HTR-8/SVneo (cell line): ENCODE measurements at regions not wholly inside any gene's neighbourhood (a gene's known extent, or its start where the extent isn't known, plus 50 kb on each side); places are given as distances from the start of the nearest gene placed in this dataset.
"Not testable (repeated sequence)": the region's sequence is repeated elsewhere in the genome, so short reads cannot be mapped to it uniquely, and the experiment has no call there.

Experiments
- DNase-seq: peaks from one replicate; pipeline ENCODE4 v3.0.0; 2011; ENCODE audit warnings: low spot score, mixed read lengths; ENCODE audit not compliant: insufficient read length
- FAIRE-seq: peaks from 2 replicates; lab custom pipeline; 2011; peaks lifted over from hg19 to GRCh38; lab: Jason Lieb, UNC

DNA sequence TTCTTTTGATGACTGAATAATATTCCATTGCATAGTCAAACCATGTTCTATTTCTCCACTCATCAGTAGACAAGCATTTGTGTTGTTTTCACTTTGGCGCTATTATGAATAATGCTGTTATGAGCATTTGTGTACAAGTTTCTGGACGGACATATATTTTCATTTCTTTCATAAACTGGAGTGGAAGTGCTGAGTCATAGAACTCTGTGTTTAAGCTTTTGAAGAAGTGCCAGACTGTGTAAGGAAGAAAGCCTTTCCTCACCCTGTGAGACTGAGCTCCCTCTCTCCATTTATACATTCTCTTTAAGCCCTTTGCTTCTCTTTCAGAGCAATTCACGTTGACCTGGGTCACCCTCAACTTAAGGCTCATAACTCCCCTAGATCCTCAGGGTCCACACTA is 169.5 kb downstream of the OTOP1 start:
- FAIRE-seq, DNase-seq: not testable (repeated sequence)

DNA sequence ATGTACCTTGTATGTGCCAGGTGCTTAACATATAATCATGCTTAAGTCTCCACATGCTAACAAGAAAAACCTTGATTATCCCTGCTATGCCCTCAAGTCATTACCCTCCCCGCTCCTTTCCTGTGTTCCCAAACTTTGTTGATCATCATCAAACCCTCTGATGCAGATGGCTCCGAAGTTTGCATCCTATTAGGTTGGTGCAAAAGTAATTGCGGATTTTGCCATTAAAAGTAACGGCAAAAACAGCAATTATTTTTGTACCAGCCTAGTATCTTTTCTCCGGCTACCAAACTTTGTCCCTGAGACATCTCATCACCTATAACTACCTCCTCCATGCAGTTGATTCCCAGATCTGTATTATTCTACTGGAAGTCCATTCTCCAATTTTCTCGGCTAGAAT is 142.6 kb downstream of the OTOP1 start:
- DNase-seq, FAIRE-seq: not testable (repeated sequence)

- peak; percentile 19 for DNase-seq
- not testable (repeated sequence) for FAIRE-seq
Observed at GRCh38 chr4:4089716-4090419, 136.9 kb downstream of the OTOP1 start.

GRCh38 chr4:4090720-4091119 is 136.0 kb downstream of the OTOP1 start:
- FAIRE-seq, DNase-seq: not testable (repeated sequence)

DNA sequence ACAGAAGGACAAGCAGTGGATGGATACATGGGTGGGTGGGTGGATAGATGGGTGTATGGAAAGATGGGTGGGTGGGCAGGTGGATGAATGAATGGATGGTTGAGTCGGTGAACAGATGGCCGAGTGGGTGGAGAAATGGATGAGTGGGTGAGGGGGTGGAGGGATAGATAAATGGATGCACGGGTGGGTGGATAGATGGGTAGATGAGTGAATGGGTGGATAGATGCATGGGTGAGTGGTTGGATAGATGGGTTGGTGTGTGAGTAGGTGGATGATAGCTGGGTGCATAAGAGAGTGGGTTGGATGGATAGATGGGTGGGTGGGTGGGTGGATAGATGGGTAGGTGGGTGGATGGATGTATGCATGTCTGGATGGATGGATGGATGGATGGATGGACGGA is 134.6 kb downstream of the OTOP1 start:
- not testable (repeated sequence) for FAIRE-seq, DNase-seq

DNA sequence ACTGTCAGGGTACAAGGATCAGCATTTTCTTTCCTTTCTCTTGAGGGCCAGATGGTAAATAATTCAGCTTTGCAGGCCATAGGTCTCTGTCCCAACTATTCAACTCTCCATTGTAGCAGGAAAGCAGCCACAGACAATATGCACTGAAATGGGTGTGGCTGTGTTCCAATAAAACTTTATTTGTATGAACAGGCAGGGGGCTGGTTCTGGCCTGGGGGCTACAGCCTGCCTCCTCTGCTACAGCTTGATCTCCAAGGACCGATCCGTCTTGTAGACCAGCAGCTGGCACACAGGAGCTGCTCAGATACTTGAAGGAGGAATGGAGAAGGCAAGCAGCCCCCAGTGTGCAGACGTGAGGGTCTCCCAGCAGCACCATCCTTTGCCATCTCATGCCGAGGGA is 127.1 kb downstream of the OTOP1 start:
- not testable (repeated sequence) for DNase-seq, FAIRE-seq

DNA sequence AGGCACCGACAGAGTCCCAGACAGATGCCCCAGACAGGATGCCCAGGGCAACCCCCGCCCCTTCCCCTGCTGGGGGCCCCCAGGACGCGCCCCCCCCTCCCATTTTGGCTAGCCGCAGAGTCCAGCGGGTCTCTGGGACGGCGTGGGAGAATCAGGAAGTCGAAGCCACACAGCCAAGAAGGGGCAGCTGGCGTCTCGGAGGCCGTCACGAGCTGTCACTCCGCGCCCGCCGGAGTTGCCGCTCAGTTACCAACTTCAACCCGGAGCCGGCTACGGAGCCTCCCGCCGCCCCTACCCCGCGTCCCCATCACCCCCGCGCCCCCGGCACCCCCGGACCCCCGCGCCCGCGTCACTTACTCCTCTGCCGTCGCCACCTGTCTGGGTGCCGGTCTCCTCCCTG is 119.8 kb downstream of the OTOP1 start:
- not testable (repeated sequence) for DNase-seq

DNA sequence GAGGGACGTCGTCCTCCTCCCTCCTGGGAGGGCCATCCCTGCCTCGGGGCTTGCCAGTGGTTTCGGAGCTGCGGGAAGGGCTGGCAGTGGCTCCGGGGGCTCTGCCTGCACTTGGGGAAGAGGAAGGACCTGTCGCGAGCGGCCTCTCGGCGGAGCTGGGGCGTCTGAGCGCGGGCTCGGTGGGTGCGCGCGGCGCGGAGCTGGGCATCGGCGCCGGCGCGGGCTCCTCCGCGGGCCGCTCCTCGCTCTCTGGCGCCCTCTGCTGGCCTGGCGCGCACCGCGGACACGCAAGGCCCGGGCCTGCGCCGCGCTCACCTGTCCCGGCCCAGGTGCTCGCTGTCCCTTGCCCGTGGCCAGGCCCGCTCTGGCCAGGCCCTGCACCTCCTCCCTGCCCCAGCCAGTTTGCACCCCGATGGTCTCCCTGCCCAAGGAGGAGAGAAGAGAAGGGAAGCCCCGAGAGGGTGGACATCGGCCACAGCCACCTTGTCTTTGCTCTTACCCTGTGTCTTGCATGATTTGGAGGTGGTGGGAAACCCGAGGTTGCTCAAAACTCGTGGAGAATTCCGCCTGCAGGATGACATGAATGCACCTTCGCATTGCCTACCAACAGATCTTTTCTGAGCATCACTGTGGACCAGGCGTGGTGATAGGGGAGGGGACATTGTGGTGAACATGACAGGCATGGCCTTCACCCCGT is 119.2 kb downstream of the OTOP1 start:
- FAIRE-seq: not testable (repeated sequence)
- peak; percentile 36 for DNase-seq

More for the DNA sequence above, 119.8 kb downstream of the OTOP1 start:
- FAIRE-seq: not testable (repeated sequence)

DNA sequence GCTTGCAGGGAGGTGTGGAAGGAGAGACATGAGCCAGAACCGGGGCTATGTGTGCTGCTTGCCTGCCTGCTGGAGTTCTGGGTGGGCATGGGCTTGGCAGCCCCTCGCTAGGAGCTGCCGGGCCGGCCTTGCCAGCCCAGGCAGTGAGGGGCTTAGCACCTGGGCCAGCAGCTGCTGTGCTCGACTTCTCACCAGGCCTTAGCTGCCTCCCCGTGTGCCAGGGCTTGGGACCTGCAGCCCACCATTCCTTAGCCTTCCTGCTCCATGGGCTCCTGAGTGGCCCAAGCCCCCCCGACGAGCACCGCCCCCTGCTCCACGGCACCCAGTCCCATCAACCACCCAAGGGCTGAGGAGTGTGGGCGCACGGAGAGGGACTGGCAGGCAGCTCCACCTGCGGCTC is 111.3 kb downstream of the OTOP1 start:
- not testable (repeated sequence) for FAIRE-seq, DNase-seq

- not testable (repeated sequence) for FAIRE-seq, DNase-seq
Observed at GRCh38 chr4:4116901-4117300, 109.8 kb downstream of the OTOP1 start.

DNA sequence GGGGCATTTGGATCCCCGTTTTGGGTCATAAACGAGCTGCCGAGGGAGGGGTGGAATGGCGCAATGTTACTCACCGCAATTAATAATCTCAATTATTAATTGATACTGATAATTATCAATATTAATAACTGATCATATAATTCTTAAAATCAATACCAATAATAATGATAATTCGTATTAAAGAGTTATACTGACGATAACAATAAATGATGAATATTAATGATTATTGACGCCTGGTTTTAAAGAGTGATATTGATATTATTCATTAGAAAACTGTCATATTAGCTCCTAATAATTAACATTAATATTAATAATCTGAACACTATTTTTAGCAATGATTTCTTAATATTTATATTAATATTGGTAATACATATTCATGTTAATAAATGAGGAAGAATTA is 92.4 kb downstream of the OTOP1 start:
- FAIRE-seq, DNase-seq: not testable (repeated sequence)

- FAIRE-seq, DNase-seq: not testable (repeated sequence)
Observed at GRCh38 chr4:4136621-4137020, 90.1 kb downstream of the OTOP1 start.
